HG03139 (cell line): ENCODE measurements at regions not wholly inside any gene's neighbourhood (a gene's known extent, or its start where the extent isn't known, plus 50 kb on each side); places are given as distances from the start of the nearest gene placed in this dataset.

ENCODE experiments used
- ATAC-seq: cut with Tn5 transposase; IDR thresholded peaks from one replicate; pipeline ENCODE4 v1.9.1; 2021; ENCODE audit not compliant: unreplicated experiment

DNA sequence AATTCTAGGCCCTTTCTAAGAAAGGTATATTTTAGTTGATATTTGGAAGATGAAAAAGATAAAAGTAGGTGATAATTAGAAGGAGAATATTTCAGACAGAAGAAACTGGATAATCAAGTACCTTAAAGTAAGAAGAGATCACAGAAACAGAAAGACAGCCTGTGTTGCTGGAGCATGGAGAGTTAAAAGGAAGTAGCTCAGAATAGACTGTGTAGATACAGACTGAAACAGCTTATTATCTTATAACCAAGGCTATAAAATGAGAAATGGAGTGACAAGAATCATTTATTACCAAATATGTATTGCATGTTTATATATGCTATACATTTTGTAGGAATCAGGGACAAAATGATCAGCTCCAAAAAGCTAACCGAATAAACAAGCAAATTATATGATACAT lies 1120.3 kb downstream of the BRINP3 start:
- no peak for ATAC-seq

DNA sequence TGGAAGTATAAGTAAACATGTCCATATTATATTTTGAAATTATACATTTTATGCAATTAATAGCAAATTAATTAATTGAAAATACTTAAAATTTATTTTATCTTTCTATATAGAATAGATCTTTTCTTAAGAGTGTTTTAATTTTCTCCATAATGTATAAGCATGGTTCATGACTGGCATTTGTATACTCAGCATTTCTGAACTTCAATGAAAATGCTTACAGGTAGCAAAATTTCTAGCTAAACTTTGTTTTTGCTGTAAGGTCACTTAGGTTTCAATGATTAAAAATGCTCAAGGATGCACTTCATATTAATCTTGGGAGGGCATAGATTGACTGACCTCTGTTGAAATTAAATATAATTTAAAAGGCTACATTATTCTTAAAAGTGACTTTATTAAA lies 1108.1 kb downstream of the BRINP3 start:
- no peak for ATAC-seq

DNA sequence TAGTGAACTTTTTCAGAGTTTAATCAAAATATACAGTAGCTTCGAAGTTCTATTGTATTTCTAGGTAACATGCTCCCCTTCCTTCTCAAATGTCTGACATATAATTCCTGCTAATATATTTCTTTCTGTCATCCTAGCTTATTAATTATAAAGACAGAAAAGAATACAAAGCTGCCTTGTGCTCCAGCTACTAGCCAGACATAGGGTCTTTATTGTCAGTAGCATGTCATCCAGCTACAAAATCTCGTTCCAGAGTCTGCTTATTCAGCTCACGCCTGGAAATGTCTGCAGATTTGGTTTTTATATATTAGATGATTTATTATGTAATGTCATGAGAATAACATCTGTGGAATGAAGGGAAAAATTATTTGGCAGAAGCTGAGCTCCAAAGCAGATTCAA lies 1102.8 kb downstream of the BRINP3 start:
- ATAC-seq: no peak

DNA sequence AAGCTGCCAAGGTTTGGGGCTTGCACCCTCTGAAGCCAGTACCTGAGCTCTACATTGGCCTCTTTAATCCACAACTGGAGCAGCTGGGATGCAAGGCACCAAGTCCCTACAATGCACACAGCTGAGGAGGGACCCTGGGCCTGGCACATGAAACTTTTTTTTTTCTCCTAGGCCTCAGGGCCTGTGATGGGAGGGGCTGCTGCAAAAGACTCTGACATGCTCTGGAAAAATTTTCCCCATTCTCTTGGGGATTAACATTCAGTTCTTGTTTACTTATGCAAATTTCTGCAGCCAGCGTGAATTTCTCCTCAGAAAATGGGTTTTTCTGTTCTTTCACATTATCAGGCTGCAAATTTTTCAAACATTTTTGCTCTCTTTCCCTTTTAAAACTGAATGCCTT lies 1072.2 kb downstream of the BRINP3 start:
- ATAC-seq: no peak

DNA sequence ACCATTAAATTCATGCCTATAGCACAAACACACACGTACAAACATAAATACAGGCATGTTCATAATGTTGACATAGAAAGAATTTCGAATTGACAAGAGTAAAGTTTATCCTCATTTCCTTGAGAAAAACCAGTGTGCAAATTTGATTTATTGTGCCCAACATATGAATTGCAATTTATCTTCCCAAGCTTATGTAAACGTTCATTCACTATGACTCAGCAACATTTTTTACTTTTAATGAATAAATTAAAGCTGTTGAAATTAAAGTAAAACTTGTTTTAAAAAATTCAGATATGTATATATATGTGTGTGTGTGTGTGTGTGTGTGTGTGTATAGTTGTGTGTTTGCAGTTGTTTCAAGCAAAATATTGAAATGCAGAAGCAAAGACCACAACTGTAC lies 1067.9 kb downstream of the BRINP3 start:
- no peak for ATAC-seq

DNA sequence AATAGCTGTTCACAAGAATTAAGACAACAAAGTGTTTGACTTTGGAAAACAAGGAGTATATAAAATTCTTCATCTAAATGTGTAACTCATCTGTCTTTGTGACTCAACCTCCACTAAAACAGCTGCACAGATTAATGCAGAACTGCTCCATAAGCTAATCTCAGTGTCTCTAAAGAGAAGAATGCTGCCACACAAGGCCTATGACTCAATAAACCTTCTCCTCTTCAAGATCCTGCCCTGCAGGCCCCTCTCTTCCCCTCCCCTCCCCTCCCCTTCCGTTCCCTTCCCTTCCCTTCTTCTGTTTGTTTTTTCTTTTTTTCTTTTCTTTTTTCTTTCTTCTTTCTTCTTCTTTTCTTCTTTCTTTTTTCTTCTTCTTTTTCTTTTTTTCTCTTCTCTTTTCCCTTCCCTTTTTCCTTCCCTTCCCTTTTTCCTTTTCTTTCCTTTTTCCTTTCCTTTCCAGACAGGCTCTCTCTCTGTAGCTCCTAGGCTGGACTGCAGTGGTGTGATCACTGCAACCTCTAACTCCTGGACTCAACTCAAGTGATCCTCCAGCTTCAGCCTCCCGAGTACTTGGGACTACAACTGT lies 1052.8 kb downstream of the BRINP3 start:
- ATAC-seq: no peak

DNA sequence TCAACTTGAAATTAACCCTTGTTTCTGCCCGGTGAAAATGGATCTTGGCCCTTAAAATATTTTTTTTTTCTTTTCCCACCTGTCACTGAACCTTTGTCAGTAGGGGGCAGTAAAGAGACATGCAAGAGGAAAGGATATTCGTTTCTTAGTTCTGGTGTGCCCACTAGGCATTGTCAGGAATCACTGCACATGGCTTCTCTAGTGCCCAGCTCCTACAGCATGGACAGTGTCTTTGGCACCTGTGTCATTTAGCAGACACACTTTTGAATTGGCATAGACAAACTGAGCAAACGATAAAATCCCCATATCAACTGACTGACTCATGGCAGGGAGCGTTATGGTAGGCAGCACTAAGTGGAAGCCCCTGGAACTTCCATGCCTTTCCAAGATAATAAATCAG lies 1048.1 kb downstream of the BRINP3 start:
- no peak for ATAC-seq

DNA sequence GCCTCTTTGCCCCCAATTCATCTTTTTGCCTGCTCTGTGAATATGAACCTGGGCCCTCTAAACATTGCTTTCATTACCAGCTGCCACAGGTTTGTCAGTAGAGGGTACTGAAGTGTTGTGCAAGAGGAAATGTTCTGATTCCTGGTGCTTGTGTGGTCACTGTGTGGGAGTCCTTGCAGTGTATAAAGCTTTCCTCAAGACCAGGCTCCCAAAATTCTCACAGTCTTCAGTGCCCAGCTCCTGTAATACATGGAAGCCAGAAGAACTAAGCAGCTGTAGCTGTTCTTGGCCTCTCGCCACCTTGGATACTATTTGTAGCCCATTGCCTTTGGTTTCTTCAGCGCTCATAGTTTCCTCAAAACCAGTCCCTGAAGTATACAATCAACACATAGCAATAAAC lies 1046.2 kb downstream of the BRINP3 start:
- no peak for ATAC-seq

DNA sequence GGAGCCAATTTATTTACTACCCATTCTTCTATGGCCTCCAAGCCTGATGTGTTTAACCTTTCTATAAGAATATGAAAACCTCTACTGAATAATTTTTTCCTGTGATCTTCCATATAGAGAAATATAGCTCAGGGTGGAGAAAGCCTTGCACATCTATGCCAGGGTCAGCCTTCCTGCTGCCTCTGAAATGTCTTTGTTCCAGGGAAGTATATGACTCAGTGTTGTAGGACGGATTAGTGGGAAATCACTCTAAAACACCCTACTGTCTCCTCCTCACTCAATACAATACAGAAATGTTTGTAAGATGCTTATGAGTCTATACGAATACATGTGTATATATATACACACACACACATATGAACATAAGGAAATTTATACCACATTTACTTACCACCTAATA lies 1044.9 kb downstream of the BRINP3 start:
- ATAC-seq: no peak

DNA sequence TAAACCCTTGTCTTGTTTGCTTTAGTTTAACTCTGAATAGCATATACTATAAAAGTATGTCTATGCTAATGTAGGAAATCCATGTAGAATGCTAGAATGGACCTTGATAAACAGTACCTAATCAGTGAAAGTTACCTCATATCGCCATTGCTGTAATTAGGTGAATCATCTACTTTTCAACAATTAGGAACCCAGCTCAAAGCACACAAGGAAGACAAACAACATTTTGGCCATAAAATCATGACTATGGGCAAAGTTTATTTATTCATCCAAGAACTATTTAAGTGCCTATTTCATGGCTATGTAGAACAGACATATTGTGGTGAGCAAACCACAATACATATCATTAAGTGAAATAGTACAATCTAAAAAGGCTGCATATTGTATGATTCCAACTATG lies 1043.2 kb downstream of the BRINP3 start:
- ATAC-seq: no peak

DNA sequence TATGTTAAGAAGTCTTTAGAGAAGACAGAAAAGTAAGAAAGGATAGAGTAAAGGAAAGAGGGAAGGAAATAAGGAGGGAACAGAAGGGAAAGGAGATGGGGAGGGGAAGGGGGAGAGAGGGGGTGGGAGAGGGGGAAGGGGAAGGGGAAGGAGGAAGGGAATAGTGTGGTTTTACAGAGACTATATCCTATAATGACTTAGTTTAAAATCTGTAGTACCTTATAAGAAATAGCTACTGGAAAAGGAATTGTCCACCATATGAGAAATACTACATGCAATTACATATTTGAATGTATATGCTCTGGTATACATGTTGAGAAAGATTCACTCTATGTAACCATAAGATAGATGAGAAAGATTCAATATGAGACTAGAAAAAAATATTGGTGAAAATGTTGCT lies 1042.3 kb downstream of the BRINP3 start:
- no peak for ATAC-seq

DNA sequence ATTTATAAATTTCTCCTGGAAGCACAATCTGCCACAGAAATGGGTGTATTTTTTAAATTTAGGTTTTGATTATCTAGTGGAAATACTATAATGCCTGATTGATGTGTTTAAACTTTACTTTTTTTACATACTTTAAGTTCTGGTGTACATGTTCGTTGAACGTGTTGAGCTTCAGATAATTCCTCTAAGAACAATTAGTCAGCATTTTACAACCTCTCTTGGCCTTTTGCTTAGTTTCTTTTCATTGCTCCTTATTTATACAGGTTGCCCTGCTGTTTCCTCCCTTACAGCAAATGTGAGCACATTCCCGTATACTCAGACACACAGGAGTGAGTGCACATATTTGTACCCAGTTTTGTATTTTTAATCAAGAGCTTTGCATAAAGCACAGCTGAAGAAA lies 1038.9 kb downstream of the BRINP3 start:
- no peak for ATAC-seq

DNA sequence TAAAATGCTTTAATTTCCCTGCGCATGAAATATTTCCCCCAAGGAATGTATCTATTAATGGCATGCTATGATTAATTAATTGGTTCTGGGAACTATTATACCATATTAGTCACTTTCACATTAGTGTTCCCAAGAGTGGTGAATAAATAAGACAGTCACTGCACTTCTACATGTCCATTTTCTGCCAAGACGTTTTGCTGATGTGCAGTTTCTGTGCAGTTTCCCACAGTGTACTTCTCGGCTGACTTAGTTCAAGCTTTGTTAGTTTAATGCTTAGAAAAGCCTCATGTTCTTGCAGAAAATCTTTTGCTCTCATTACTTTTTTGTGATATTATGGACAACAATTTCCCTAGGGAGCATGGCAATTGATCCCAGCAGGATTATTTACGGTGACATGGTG lies 1014.5 kb downstream of the BRINP3 start:
- ATAC-seq: no peak

DNA sequence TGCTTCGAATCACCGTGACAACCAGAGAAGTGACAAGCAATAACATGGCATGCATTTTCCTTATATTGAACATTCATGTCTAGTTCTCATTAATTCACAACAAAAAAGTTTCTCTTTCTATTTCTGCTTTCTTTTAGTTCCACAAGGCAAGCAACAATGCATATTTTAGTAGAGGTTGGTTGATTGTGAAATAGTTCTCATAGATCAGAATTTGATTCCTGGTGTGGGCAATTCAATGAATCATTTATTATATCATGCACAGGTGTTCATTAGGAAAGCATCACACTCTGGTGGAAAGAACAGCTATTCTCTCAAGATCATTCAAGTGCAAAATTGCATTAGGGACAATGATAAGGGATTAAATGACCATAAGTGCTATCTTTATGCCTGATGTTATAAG lies 980.9 kb downstream of the BRINP3 start:
- no peak for ATAC-seq

DNA sequence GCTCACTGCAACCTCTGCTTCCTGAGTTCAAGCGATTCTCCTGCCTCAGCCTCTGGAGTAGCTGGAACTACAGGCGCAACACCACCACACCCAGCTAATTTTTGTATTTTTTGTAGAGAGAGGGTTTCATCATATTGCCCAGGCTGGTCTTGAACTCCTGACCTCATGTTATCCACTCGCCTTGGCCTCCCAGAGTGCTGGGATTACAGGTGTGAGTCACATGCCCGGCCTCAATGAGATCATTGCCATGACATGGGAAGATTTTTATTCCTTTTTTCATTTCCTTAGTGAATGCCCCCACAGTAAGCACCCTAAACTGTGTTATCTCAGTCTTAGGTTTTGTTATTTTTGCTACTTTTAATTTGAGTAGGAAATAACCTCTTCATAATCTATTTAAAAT lies 977.9 kb downstream of the BRINP3 start:
- no peak for ATAC-seq

DNA sequence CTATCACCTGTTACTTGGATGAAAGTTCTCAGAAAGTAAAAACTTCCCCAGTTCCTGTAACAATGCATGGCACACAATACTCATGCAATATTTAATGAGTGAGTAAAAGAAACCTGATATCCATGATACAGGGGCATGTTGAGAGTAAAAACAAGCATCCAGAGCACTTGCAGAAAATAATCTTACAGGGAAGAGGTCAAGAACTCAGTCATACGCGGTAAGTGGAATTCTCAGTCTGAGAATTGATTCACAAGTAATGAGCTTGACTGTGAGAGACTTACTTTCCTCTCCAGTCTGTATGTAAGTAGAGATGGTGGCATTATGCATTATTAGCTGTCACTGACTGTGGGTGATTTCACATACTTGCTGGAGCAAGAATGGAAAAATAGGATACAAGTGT lies 976.9 kb downstream of the BRINP3 start:
- ATAC-seq: no peak

DNA sequence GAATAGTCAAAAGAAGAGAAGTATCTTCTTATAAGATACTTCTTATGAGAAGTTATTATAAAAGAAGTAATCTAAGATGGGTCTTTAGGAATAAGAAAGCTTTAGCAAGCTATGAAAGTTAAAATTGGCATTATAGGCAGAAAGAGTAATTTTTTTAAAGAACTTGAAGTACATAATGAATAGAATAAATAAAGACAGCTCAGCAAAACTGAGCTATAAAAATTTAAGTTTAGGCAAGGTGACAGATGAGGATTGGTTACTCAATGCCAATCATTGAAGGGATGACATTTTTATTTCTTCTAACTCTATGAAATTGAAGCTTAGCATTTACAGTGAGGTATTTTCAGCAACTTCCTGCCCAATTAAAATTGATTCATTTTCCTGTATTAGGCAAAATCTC lies 966.8 kb downstream of the BRINP3 start:
- no peak for ATAC-seq

DNA sequence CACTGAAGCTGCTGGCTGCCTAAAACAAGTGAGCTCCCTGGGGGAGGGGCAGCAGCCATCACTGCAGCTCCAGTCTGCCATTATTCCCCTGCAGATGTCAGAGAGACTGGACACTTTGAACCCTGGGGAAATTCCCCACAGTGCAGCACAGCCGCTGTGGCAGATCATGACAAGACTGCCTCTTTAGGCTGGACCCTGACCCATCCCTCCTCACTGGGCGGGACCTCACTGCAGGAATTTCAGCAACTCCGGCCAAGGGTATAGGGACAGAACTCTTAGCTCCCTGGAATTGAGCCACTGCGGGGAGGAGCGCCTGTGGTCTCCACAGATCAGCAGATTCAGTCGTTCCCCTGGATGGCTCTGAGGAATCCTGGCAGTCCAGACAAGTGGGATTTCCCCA lies 964.6 kb downstream of the BRINP3 start:
- ATAC-seq: no peak

DNA sequence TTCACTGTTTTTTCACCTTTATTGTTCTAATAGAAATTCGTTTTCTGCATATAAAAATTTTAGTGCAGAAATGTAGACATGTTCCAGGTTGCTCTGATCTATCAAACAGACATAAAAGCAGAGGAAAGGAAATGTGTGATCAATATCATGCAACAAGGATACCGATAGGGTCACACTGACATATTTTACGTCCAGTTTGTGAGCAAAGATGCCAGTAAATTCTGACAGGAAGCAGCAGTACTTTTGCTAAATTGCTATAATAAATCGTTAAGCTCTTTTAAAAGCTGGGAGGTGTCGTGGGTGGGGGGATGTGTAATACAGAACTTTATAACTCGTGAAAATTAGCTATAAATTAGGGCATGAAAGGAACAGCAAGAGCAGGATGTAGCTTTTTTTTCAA lies 955.2 kb downstream of the BRINP3 start:
- no peak for ATAC-seq

DNA sequence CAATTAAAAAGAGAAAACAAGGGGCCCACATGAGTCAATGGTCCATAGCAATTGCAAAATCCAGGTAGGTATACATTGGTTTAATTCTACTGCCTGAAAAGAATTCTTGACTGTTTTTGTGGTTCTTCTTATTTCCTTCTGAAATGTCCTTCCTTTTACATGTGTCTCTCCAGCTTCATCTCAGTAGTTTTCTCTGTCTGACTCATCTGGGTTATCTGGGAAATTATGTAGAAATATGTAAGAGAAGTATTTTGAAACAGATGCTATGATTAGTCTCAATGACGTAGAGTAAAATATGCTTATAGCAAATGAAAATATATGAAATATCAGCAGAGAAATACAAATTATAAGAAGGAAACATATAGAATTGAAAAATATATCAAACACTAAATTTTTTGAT lies 953.2 kb downstream of the BRINP3 start:
- ATAC-seq: no peak

DNA sequence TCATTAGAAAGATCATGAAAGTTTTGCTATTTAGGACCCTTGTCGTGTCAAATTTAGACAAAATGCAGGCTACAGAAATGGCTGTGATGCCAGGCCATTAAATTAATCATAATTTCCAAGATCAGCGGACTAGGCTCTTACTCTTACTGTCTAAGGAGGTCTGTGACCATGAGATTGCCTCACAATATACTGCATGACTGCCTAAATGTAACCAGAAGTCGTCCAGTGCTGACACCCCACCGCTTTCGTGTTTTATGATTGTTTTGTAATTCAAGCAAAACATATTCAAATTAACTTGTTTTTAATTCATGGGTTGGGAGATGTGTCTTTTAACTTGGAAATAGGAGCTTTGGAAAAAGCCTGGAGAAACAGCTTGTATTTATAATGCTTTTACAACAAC lies 947.5 kb downstream of the BRINP3 start:
- no peak for ATAC-seq

DNA sequence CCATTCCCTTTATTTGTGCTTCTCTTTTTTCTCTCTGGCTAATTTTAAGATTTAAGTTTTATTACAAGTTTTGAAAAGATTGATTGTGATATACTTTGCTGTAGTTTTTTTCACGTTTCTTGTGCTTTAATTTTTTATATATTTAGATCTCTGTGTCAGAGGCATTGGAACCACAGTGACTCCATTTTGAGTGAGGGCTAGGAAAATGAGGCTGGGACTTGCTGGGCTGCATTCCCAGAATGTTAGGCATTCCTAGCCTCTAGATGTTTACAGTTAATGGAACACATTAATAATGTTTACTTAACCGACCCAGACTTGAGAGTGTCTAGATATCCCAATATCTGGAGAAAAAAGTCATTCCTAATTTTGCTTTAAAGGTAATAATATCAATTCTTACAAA lies 939.4 kb downstream of the BRINP3 start:
- no peak for ATAC-seq

DNA sequence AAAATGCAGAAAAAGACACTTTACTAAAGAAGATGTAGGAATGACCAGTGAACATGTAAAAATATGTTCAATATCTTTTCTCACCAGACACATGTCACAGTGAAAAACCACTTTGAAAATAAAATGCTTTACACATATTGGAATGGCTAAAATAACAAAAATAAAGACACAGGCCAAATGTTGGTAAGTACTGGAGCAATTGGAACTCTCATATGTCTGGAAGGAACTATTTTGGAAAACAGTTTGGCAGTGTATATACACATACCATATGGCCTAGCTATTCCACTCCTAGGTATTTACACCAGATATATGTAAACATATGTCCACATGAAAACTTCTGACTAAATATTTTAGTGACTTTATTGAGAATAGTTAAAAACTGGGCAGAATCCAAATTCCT lies 927.2 kb downstream of the BRINP3 start:
- ATAC-seq: no peak

DNA sequence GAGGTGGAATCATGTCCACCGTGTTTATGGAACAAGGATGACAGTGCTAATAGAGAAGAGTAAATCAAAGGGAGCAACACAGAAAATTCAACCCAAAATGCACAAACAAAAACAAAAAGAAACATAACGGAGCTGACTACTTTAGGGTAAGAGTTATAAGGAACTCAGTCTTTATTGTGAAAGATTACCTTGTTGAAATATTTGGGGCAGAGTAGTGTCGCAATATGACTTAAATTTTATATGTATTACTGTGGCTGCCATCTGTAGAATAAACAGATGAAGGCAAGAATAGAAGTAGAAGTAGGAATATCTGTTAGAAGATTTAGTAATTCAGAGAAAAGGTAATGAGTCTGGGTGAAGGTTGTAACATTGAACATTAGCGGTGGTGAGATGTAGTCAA lies 913.9 kb downstream of the BRINP3 start:
- ATAC-seq: no peak
